ENCODE measurements at regions not wholly inside any gene's neighbourhood (a gene's known extent, or its start where the extent isn't known, plus 50 kb on each side); places are given as distances from the start of the nearest gene placed in this dataset.

GRCh38 chr6:169896826-169897456 lies 145.5 kb downstream of the ERMARD start:
- TF ChIP-seq CTCF (IDR thresholded peaks at IDR 0.05) (no peak), POLR2A (IDR thresholded peaks at IDR 0.05) (no peak)
